ENCODE measurements at regions not wholly inside any gene's neighbourhood (a gene's known extent, or its start where the extent isn't known, plus 50 kb on each side); places are given as distances from the start of the nearest gene placed in this dataset.
"Not testable (repeated sequence)": the region's sequence is repeated elsewhere in the genome, so short reads cannot be mapped to it uniquely, and the experiment has no call there.

GRCh38 chr13:73336773-73337172 is 278.0 kb downstream of the KLF5 start:
- DNase-seq (ENCODE audit: low spot score) = no peak

- no peak for DNase-seq (ENCODE audit: low spot score)
Measured at GRCh38 chr13:73335944-73336343, 277.1 kb downstream of the KLF5 start.

GRCh38 chr13:73335210-73335609 is 276.4 kb downstream of the KLF5 start:
- DNase-seq (ENCODE audit: low spot score) = peak; percentile 57

- DNase-seq (ENCODE audit: low spot score) = no peak
Measured at GRCh38 chr13:73334445-73334844, 275.6 kb downstream of the KLF5 start.

- DNase-seq (ENCODE audit: low spot score) = no peak
Measured at GRCh38 chr13:73331556-73331955, 272.8 kb downstream of the KLF5 start.

- no peak for DNase-seq (ENCODE audit: low spot score)
Measured at GRCh38 chr13:73329355-73329754, 270.6 kb downstream of the KLF5 start.

GRCh38 chr13:73327579-73327978 is 268.8 kb downstream of the KLF5 start:
- DNase-seq (ENCODE audit: low spot score) = no peak

GRCh38 chr13:73325723-73326558 is 267.1 kb downstream of the KLF5 start:
- no peak for DNase-seq (ENCODE audit: low spot score)

GRCh38 chr13:73324842-73325722 is 266.3 kb downstream of the KLF5 start:
- no peak for DNase-seq (ENCODE audit: low spot score)

GRCh38 chr13:73323615-73324014 is 264.8 kb downstream of the KLF5 start:
- no peak for DNase-seq (ENCODE audit: low spot score)

- DNase-seq (ENCODE audit: low spot score) = no peak
Measured at GRCh38 chr13:73321043-73321442, 262.2 kb downstream of the KLF5 start.

- no peak for DNase-seq (ENCODE audit: low spot score)
Measured at GRCh38 chr13:73317140-73317539, 258.3 kb downstream of the KLF5 start.

GRCh38 chr13:73310366-73310765 is 251.6 kb downstream of the KLF5 start:
- no peak for DNase-seq (ENCODE audit: low spot score)

GRCh38 chr13:73307481-73307880 is 248.7 kb downstream of the KLF5 start:
- no peak for DNase-seq (ENCODE audit: low spot score)

GRCh38 chr13:73306688-73307087 is 247.9 kb downstream of the KLF5 start:
- no peak for DNase-seq (ENCODE audit: low spot score)

GRCh38 chr13:73304442-73304841 is 245.6 kb downstream of the KLF5 start:
- no peak for DNase-seq (ENCODE audit: low spot score)

- DNase-seq (ENCODE audit: low spot score) = peak; percentile 4
Measured at GRCh38 chr13:73303851-73304250, 245.0 kb downstream of the KLF5 start.

- DNase-seq (ENCODE audit: low spot score) = not testable (repeated sequence)
Measured at GRCh38 chr13:73301622-73302021, 242.8 kb downstream of the KLF5 start.

- no peak for DNase-seq (ENCODE audit: low spot score)
Measured at GRCh38 chr13:73300718-73301425, 242.1 kb downstream of the KLF5 start.

- DNase-seq (ENCODE audit: low spot score) = no peak
Measured at GRCh38 chr13:73299787-73300186, 241.0 kb downstream of the KLF5 start.

GRCh38 chr13:73293913-73294523 is 235.2 kb downstream of the KLF5 start:
- DNase-seq (ENCODE audit: low spot score) = no peak

- DNase-seq (ENCODE audit: low spot score) = no peak
Measured at GRCh38 chr13:73292127-73292526, 233.3 kb downstream of the KLF5 start.

Measured in GM03348 (cell line).